ENCODE measurements at regions not wholly inside any gene's neighbourhood (a gene's known extent, or its start where the extent isn't known, plus 50 kb on each side); places are given as distances from the start of the nearest gene placed in this dataset.

- TF ChIP-seq POLR2A (IDR thresholded peaks at IDR 0.05), result no peak
- TF ChIP-seq, protein P1, sequence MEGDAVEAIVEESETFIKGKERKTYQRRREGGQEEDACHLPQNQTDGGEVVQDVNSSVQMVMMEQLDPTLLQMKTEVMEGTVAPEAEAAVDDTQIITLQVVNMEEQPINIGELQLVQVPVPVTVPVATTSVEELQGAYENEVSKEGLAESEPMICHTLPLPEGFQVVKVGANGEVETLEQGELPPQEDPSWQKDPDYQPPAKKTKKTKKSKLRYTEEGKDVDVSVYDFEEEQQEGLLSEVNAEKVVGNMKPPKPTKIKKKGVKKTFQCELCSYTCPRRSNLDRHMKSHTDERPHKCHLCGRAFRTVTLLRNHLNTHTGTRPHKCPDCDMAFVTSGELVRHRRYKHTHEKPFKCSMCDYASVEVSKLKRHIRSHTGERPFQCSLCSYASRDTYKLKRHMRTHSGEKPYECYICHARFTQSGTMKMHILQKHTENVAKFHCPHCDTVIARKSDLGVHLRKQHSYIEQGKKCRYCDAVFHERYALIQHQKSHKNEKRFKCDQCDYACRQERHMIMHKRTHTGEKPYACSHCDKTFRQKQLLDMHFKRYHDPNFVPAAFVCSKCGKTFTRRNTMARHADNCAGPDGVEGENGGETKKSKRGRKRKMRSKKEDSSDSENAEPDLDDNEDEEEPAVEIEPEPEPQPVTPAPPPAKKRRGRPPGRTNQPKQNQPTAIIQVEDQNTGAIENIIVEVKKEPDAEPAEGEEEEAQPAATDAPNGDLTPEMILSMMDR (IDR thresholded peaks at IDR 0.05 in 4 of 5, conservative IDR thresholded peaks at IDR 0.05 in 1 of 5), result no peak
These were observed 95.5 kb upstream of the SYT4 start for GRCh38 chr18:43372773-43373172.
